GM12878 (cell line): ENCODE measurements at regions not wholly inside any gene's neighbourhood (a gene's known extent, or its start where the extent isn't known, plus 50 kb on each side); places are given as distances from the start of the nearest gene placed in this dataset.

Experiments
- ATAC-seq: fragments of 200-7000 bp; cut with Tn5 transposase; 3 replicates; pipeline ENCODE4 v1.9.1; 2020; ENCODE audit warnings: mild to moderate bottlenecking, moderate library complexity
- BruUV-seq: library from RNA; stranded (reverse); fragments of 400-500 nt; replicated peaks from 2 replicates; lab custom pipeline; 2021; lab: Mats Ljungman, UMichigan
- CTCF ChIA-PET: fragments of 300-600 bp; sonication (Branson Sonifier 250); formaldehyde crosslinking; extraction: SDS; loops from one replicate; lab custom pipeline; 2021; ENCODE audit warnings: inconsistent platforms; lab: Yijun Ruan, JAX
- POLR2A ChIA-PET: fragments of 350-600 bp; formaldehyde crosslinking; extraction: SDS; loops from one replicate; lab custom pipeline; 2021; ENCODE audit warnings: inconsistent platforms; lab: Charles Lee
- RAD21 ChIA-PET: fragments of 300-600 bp; sonication (Branson Sonifier 250); formaldehyde crosslinking; loops from one replicate; lab custom pipeline; 2023; ENCODE audit warnings: antibody characterized with exemption; ENCODE audit not compliant: unreplicated experiment; lab: Charles Lee
- SMC1A ChIA-PET: fragments of 300-600 bp; sonication (Branson Sonifier 250); formaldehyde crosslinking; loops from one replicate; lab custom pipeline; 2023; ENCODE audit not compliant: unreplicated experiment, uncharacterized antibody; lab: Charles Lee
- DNase-seq: peaks from one replicate; pipeline ENCODE4 v3.0.0-alpha.2; 2011; ENCODE audit warnings: low read depth, low spot score
- FAIRE-seq: peaks from 3 replicates; lab custom pipeline; 2011; peaks lifted over from hg19 to GRCh38; lab: Jason Lieb, UNC
- H2AFZ ChIP-seq: 2 replicates; pipeline ENCODE4 v1.6.0; 2011; ENCODE audit warnings: low read depth, low read length, control low read depth; ENCODE audit not compliant: control insufficient read depth
- H3K27ac ChIP-seq: 2 replicates; pipeline ENCODE4 v1.5.1; 2011; ENCODE audit warnings: control low read depth; ENCODE audit not compliant: control insufficient read depth, insufficient read depth
- H3K27me3 ChIP-seq, 2 experiments: replicated peaks in 1 of 2; 2 replicates each; pipeline versions ENCODE4 v1.6.0 to v1.6.1; 2011; ENCODE audit warnings: low read length in 1 of 2; ENCODE audit not compliant: control insufficient read depth in 2 of 2, insufficient read depth in 2 of 2
- H3K36me3 ChIP-seq, 2 experiments: 2 replicates each; pipeline ENCODE4 v1.5.1; 2011; ENCODE audit warnings: low read length in 1 of 2; ENCODE audit not compliant: control insufficient read depth in 2 of 2, insufficient read depth in 2 of 2
- H3K4me1 ChIP-seq: 2 replicates; pipeline ENCODE4 v1.6.1; 2011; ENCODE audit warnings: mild to moderate bottlenecking, low read length, moderate library complexity, mixed read lengths; ENCODE audit not compliant: control insufficient read depth, insufficient read depth
- H3K4me2 ChIP-seq: 2 replicates; pipeline ENCODE4 v1.6.0; 2011; ENCODE audit warnings: control low read depth; ENCODE audit not compliant: control insufficient read depth, insufficient read depth
- H3K4me3 ChIP-seq: fragments of 200-600 bp; sonication (generic); 2 replicates; pipeline ENCODE4 v1.5.1; 2016
- H3K79me2 ChIP-seq: 2 replicates; pipeline ENCODE4 v1.6.0; 2011; ENCODE audit warnings: low read length; ENCODE audit not compliant: control insufficient read depth, insufficient read depth
- H3K9ac ChIP-seq: 2 replicates; pipeline ENCODE4 v1.8.0; 2011; ENCODE audit warnings: low read length, control low read depth, mixed read lengths; ENCODE audit not compliant: control insufficient read depth, insufficient read depth
- H3K9me3 ChIP-seq: replicated peaks from 3 replicates; pipeline ENCODE4 v1.5.1; 2011; ENCODE audit warnings: mild to moderate bottlenecking, low read length; ENCODE audit not compliant: control insufficient read depth, insufficient read depth
- H4K20me1 ChIP-seq: 2 replicates; pipeline ENCODE4 v1.6.0; 2011; ENCODE audit not compliant: control insufficient read depth, insufficient read depth
- CHD1 ChIP-seq: IDR thresholded peaks from 2 replicates; pipeline ENCODE4 v1.6.1; 2012; ENCODE audit warnings: low read depth, low read length, improper control_type of control experiment
- CREB1 ChIP-seq: IDR thresholded peaks from 2 replicates; pipeline ENCODE4 v1.6.1; 2012; ENCODE audit warnings: low read depth, mild to moderate bottlenecking, inconsistent platforms
- ESRRA ChIP-seq: IDR thresholded peaks from 2 replicates; pipeline ENCODE4 v1.6.1; 2012; ENCODE audit warnings: mild to moderate bottlenecking, low read length, improper control_type of control experiment
- NFYB ChIP-seq: IDR thresholded peaks from 2 replicates; pipeline ENCODE4 v1.6.1; 2011; ENCODE audit warnings: low read depth, mild to moderate bottlenecking, low read length, improper control_type of control experiment, moderate library complexity; ENCODE audit not compliant: insufficient read depth
- NR2C1 ChIP-seq: fragments of 450-650 bp; IDR thresholded peaks from 2 replicates; pipeline ENCODE4 v1.6.1; 2017; ENCODE audit warnings: antibody characterized with exemption, mild to moderate bottlenecking, moderate library complexity
- PAX5 ChIP-seq: IDR thresholded peaks from 2 replicates; pipeline ENCODE4 v1.6.1; 2011; ENCODE audit warnings: low read depth, low read length, borderline replicate concordance
- SMAD1 ChIP-seq: fragments of 450-650 bp; IDR thresholded peaks from 2 replicates; pipeline ENCODE4 v1.6.1; 2018; ENCODE audit warnings: mild to moderate bottlenecking, low read depth; ENCODE audit not compliant: partially characterized antibody
- TAF1 ChIP-seq: IDR thresholded peaks from 2 replicates; pipeline ENCODE4 v1.6.1; 2011; ENCODE audit warnings: mild to moderate bottlenecking, low read depth, low read length, borderline replicate concordance
- TCF7 ChIP-seq: IDR thresholded peaks from 2 replicates; pipeline ENCODE4 v1.6.1; 2014; ENCODE audit warnings: antibody characterized with exemption, borderline replicate concordance
- WGBS: methylation state at CpG from one replicate; pipeline ENCODE4 v1.1.6; 2016; ENCODE audit warnings: low lambda C conversion rate; ENCODE audit not compliant: insufficient replicate concordance, insufficient coverage; ENCODE audit errors: missing lambda C conversion rate; 5-methylcytosine and 5-hydroxymethylcytosine counted together
- in situ Hi-C: fragments of 300-500 bp; cut with MboI; formaldehyde crosslinking; loops from 9 replicates; pipeline ENCODE4 v1.14.3; 2018; ENCODE audit warnings: mixed read lengths
- intact Hi-C: fragments of 100-400 bp; cut with micrococcal nuclease; formaldehyde crosslinking; loops from one replicate; pipeline ENCODE4 v1.14.2; 2022; ENCODE audit not compliant: unreplicated experiment
- TF ChIP-seq, protein P1 (sequence below): fragments of 450-650 bp; IDR thresholded peaks from 2 replicates; pipeline ENCODE4 v1.6.1; 2017; ENCODE audit warnings: mild to moderate bottlenecking, moderate library complexity
- TF ChIP-seq, protein P2 (sequence below): IDR thresholded peaks from 2 replicates; pipeline ENCODE4 v1.6.1; 2012; ENCODE audit warnings: improper control_type of control experiment, low read depth, low read length; ENCODE audit not compliant: insufficient replicate concordance
- TF ChIP-seq, protein P3 (sequence below): IDR thresholded peaks from 2 replicates; pipeline ENCODE4 v1.6.1; 2012; ENCODE audit warnings: low read depth, low read length, improper control_type of control experiment

DNA sequence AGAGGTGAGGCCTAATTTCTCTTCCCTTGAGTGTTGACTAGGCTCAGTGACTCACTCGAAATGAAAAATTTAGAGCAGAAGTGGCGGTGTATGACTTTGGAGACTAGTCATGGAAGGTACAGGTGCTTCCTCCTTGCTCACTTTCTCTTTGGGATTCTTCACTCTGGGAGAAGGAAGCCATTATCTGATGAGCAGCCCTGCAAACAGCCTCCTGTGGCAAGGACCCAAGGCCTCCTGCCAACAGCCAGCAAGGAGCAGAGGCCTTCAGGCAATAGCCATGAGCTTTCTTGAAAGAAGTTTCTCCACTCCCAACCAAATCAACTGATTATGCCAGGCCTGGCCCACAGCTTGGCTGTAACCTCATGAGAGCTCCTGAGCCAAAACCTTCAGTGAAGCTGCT lies 369.6 kb upstream of the VWC2 start:
- ChIA-PET SMC1A (no interaction called here), POLR2A (no interaction called here), CTCF (no interaction called here), RAD21 (no interaction called here)
- intact Hi-C loops = no loop called here
- H3K9me3 ChIP-seq = no peaks in the 10 kb centered on the region
- no peak overlapping the region for H2AFZ ChIP-seq
- 34% methylated on average over 2 of the region's 2 CpGs for WGBS
- H3K9ac ChIP-seq = no peak overlapping the region
- in situ Hi-C loops = no loop called here
- DNase-seq (no peak), FAIRE-seq (no peak), ATAC-seq (no peak)
- H3K79me2 ChIP-seq = no peaks in the 10 kb centered on the region
- H3K27me3 ChIP-seq = no peaks in the 10 kb centered on the region
- no peaks in the 10 kb centered on the region for H4K20me1 ChIP-seq
- H3K4me2 ChIP-seq = no peak overlapping the region
- no peaks in the 10 kb centered on the region for H3K36me3 ChIP-seq
- H3K4me1 ChIP-seq = no peaks in the 10 kb centered on the region
- TF ChIP-seq NR2C1 = no peak
- no peak for TF ChIP-seq CREB1
- TF ChIP-seq, protein P1, sequence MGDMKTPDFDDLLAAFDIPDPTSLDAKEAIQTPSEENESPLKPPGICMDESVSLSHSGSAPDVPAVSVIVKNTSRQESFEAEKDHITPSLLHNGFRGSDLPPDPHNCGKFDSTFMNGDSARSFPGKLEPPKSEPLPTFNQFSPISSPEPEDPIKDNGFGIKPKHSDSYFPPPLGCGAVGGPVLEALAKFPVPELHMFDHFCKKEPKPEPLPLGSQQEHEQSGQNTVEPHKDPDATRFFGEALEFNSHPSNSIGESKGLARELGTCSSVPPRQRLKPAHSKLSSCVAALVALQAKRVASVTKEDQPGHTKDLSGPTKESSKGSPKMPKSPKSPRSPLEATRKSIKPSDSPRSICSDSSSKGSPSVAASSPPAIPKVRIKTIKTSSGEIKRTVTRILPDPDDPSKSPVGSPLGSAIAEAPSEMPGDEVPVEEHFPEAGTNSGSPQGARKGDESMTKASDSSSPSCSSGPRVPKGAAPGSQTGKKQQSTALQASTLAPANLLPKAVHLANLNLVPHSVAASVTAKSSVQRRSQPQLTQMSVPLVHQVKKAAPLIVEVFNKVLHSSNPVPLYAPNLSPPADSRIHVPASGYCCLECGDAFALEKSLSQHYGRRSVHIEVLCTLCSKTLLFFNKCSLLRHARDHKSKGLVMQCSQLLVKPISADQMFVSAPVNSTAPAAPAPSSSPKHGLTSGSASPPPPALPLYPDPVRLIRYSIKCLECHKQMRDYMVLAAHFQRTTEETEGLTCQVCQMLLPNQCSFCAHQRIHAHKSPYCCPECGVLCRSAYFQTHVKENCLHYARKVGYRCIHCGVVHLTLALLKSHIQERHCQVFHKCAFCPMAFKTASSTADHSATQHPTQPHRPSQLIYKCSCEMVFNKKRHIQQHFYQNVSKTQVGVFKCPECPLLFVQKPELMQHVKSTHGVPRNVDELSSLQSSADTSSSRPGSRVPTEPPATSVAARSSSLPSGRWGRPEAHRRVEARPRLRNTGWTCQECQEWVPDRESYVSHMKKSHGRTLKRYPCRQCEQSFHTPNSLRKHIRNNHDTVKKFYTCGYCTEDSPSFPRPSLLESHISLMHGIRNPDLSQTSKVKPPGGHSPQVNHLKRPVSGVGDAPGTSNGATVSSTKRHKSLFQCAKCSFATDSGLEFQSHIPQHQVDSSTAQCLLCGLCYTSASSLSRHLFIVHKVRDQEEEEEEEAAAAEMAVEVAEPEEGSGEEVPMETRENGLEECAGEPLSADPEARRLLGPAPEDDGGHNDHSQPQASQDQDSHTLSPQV = no peak
- TF ChIP-seq ESRRA = no peak
- TF ChIP-seq, protein P2, sequence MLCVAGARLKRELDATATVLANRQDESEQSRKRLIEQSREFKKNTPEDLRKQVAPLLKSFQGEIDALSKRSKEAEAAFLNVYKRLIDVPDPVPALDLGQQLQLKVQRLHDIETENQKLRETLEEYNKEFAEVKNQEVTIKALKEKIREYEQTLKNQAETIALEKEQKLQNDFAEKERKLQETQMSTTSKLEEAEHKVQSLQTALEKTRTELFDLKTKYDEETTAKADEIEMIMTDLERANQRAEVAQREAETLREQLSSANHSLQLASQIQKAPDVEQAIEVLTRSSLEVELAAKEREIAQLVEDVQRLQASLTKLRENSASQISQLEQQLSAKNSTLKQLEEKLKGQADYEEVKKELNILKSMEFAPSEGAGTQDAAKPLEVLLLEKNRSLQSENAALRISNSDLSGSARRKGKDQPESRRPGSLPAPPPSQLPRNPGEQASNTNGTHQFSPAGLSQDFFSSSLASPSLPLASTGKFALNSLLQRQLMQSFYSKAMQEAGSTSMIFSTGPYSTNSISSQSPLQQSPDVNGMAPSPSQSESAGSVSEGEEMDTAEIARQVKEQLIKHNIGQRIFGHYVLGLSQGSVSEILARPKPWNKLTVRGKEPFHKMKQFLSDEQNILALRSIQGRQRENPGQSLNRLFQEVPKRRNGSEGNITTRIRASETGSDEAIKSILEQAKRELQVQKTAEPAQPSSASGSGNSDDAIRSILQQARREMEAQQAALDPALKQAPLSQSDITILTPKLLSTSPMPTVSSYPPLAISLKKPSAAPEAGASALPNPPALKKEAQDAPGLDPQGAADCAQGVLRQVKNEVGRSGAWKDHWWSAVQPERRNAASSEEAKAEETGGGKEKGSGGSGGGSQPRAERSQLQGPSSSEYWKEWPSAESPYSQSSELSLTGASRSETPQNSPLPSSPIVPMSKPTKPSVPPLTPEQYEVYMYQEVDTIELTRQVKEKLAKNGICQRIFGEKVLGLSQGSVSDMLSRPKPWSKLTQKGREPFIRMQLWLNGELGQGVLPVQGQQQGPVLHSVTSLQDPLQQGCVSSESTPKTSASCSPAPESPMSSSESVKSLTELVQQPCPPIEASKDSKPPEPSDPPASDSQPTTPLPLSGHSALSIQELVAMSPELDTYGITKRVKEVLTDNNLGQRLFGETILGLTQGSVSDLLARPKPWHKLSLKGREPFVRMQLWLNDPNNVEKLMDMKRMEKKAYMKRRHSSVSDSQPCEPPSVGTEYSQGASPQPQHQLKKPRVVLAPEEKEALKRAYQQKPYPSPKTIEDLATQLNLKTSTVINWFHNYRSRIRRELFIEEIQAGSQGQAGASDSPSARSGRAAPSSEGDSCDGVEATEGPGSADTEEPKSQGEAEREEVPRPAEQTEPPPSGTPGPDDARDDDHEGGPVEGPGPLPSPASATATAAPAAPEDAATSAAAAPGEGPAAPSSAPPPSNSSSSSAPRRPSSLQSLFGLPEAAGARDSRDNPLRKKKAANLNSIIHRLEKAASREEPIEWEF = no peak
- TF ChIP-seq, protein P3, sequence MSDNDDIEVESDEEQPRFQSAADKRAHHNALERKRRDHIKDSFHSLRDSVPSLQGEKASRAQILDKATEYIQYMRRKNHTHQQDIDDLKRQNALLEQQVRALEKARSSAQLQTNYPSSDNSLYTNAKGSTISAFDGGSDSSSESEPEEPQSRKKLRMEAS = no peak
- no peak for TF ChIP-seq SMAD1
- TF ChIP-seq PAX5 = no peak
- no peak for TF ChIP-seq TCF7
- TF ChIP-seq TAF1 = no peak
- no peak for TF ChIP-seq NFYB
- no peak for TF ChIP-seq CHD1
- H3K27ac ChIP-seq = no peak overlapping the region
- no TSS peak for BruUV-seq
- H3K4me3 ChIP-seq = no peak overlapping the region
